VCaP (cell line): ENCODE measurements at regions not wholly inside any gene's neighbourhood (a gene's known extent, or its start where the extent isn't known, plus 50 kb on each side); places are given as distances from the start of the nearest gene placed in this dataset.
A peak's percentile ranks its signal among the peaks of the same experiment; 100 is the strongest.

Experiments used
- H3K27ac ChIP-seq: fragments of 450-650 bp; 2 replicates; pipeline ENCODE4 v1.5.1; 2017
- TF ChIP-seq, protein P1 (sequence below): fragments of 450-650 bp; conservative IDR thresholded peaks from 2 replicates; pipeline ENCODE4 v1.5.1; 2017; ENCODE audit warnings: mild to moderate bottlenecking, moderate library complexity

- TF ChIP-seq, protein P1, sequence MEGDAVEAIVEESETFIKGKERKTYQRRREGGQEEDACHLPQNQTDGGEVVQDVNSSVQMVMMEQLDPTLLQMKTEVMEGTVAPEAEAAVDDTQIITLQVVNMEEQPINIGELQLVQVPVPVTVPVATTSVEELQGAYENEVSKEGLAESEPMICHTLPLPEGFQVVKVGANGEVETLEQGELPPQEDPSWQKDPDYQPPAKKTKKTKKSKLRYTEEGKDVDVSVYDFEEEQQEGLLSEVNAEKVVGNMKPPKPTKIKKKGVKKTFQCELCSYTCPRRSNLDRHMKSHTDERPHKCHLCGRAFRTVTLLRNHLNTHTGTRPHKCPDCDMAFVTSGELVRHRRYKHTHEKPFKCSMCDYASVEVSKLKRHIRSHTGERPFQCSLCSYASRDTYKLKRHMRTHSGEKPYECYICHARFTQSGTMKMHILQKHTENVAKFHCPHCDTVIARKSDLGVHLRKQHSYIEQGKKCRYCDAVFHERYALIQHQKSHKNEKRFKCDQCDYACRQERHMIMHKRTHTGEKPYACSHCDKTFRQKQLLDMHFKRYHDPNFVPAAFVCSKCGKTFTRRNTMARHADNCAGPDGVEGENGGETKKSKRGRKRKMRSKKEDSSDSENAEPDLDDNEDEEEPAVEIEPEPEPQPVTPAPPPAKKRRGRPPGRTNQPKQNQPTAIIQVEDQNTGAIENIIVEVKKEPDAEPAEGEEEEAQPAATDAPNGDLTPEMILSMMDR: no peak
- no peak overlapping the region for H3K27ac ChIP-seq
Observed at GRCh38 chr4:71272976-71273375, 65.8 kb upstream of the SLC4A4 start.

DNA sequence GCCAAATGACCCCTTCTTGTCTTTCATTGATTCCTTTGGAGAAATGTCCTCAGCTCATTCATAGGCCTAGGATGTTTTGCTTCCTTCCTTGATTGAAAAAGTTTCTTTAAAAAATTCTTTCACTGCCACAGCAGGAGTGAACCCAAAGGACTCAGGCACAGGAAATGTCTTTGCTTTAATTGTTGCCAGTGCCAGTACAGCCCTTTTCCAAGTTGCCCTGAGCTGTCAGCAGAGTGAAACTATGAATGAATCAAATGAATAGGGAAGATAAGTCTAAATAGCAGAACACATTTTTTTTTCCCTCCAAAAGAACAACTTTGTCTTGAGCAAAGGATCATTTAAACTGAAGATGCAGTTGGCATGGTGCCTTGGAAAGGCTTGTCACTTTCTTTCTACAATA, 63.8 kb upstream of the SLC4A4 start:
- TF ChIP-seq, protein P1: no peak
- H3K27ac ChIP-seq: no peak overlapping the region

GRCh38 chr4:71275570-71275969, 63.2 kb upstream of the SLC4A4 start:
- TF ChIP-seq, protein P1: no peak
- H3K27ac ChIP-seq: no peak overlapping the region

- H3K27ac ChIP-seq: no peak overlapping the region
- TF ChIP-seq, protein P1: no peak
Observed at GRCh38 chr4:71277353-71277752, 61.5 kb upstream of the SLC4A4 start.

DNA sequence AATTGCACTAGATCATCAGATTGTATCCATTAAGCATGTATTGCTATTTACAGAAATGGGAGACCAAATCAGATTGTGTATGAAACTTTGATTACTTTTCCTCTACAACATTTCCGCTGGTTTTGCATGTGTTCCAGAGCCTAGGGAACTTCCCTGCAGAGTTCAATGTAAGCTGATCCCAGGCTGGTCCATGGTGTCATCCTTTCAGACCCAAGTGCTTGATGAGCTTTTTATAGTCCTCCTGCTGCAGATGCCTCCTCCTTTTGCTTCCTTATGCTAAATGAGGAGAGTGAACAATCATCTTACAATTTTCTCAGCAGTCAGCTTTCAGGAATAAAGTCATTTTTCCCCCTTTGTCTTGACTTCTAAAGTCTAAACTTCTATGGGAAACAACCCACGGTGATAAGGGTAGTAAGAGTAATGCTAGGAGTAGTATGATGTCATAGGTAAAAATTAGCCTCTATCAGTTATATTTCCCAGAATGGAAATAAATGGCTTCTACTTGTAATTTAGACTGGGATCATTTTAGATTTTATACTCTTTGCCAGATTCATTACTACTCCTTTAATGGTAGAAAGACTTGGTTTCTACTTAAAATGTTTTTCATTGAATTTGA, 55.1 kb upstream of the SLC4A4 start:
- H3K27ac ChIP-seq: no peak overlapping the region
- TF ChIP-seq, protein P1: no peak

DNA sequence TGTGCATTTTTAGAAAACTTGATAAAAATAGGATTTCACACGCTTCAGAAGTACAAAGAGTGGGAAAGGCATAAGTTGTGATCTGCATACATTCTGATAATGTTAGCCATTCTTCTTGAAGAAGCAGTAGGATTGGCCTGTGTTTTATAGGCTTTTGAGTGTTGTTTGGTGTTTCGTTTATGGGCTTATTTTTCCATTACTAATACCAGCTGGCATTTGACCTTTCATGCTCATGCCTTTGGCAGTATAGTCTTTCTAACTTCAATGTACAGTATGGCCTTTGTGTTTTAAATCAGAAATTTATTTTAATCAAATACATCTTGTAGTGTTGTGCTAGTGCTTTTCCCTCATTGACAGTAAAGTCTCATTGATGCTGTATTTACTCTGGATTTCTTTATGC, 51.5 kb upstream of the SLC4A4 start:
- TF ChIP-seq, protein P1: no peak
- H3K27ac ChIP-seq: no peak overlapping the region

DNA sequence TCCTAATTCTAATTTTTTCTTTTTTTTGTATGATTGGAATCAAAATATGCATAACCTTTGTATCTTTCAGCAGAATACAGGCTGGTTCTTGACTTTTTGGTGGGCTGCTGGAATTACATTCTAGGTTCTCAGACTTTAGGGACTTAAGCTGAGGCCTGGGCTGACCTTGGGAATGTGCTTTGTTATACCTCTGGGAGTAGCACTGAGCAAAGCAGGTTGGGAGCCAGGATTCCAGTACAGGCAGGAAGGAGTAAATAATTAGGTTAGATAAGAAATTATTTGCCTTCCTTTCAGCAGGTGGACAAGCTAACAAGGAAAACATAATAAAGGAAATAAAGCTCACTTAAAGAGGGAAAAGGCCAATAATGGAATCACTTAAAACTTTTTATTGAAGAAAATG, 49.9 kb upstream of the SLC4A4 start:
- peak overlapping the region; percentile 37 for H3K27ac ChIP-seq
- TF ChIP-seq, protein P1: peak; percentile 60
